Spleen (tissue), 11 donors: ENCODE measurements at regions not wholly inside any gene's neighbourhood (a gene's known extent, or its start where the extent isn't known, plus 50 kb on each side); places are given as distances from the start of the nearest gene placed in this dataset.
A peak's percentile ranks its signal among the peaks of the same experiment; 100 is the strongest.

Experiments used
- DNase-seq: peaks from one replicate; pipeline ENCODE4 v3.0.0-alpha.2; 2020
- H3K27ac ChIP-seq, 8 donors: fragments of 200-600 bp; sonication (generic) in 7 of 8; 1 replicate in 4 of 8; 2 replicates in 4 of 8; pipeline versions ENCODE4 v1.5.0 to v1.8.0; 2016 to 2021; ENCODE audit warnings: inconsistent platforms in 4 of 8, mild to moderate bottlenecking in 4 of 8, moderate library complexity in 1 of 8
- H3K27me3 ChIP-seq, 7 donors: fragments of 200-600 bp; sonication (generic) in 6 of 7; replicated peaks in 1 of 7; 1 replicate in 4 of 7; 2 replicates in 3 of 7; pipeline versions ENCODE4 v1.5.0 to v1.8.0; 2016 to 2021; ENCODE audit warnings: inconsistent platforms in 3 of 7, mild to moderate bottlenecking in 1 of 7
- H3K36me3 ChIP-seq, 6 donors: fragments of 200-600 bp; sonication (generic) in 5 of 6; 1 replicate in 4 of 6; 2 replicates in 2 of 6; pipeline versions ENCODE4 v1.5.0 to v1.8.0; 2016 to 2021; ENCODE audit warnings: inconsistent platforms in 2 of 6
- H3K4me1 ChIP-seq, 6 donors: fragments of 200-600 bp; sonication (generic) in 5 of 6; 1 replicate in 3 of 6; 2 replicates in 3 of 6; pipeline versions ENCODE4 v1.5.0 to v1.8.0; 2016 to 2021; ENCODE audit warnings: inconsistent platforms in 3 of 6
- H3K4me3 ChIP-seq, 8 donors: fragments of 200-600 bp; sonication (generic) in 7 of 8; 1 replicate in 4 of 8; 2 replicates in 4 of 8; pipeline versions ENCODE4 v1.5.0 to v1.8.0; 2016 to 2021; ENCODE audit warnings: inconsistent platforms in 4 of 8, mild to moderate bottlenecking in 4 of 8, moderate library complexity in 2 of 8
- H3K9me3 ChIP-seq, 8 donors: fragments of 200-600 bp; sonication (generic) in 7 of 8; 1 replicate in 4 of 8; 2 replicates in 4 of 8; pipeline versions ENCODE4 v1.5.0 to v1.8.0; 2016 to 2021; ENCODE audit warnings: inconsistent platforms in 4 of 8
- CTCF ChIP-seq, 11 experiments: fragments of 200-600 bp in 7 of 11; fragments of 450-650 bp in 4 of 11; sonication (generic) in 4 of 11; IDR thresholded peaks in 8 of 11; conservative IDR thresholded peaks in 3 of 11; 1 replicate in 7 of 11; 2 replicates in 4 of 11; pipeline versions ENCODE4 v1.4.0 to v1.8.0; 2016 to 2021; ENCODE audit warnings: antibody characterized with exemption in 11 of 11, inconsistent platforms in 4 of 11, mild to moderate bottlenecking in 1 of 11
- POLR2A ChIP-seq, 3 donors: fragments of 450-650 bp; IDR thresholded peaks; one replicate each; pipeline ENCODE4 v1.5.1; 2017; ENCODE audit warnings: antibody characterized with exemption in 3 of 3, mild to moderate bottlenecking in 1 of 3
- POLR2AphosphoS5 ChIP-seq, 3 donors: sonication (generic); formaldehyde crosslinking; IDR thresholded peaks; one replicate each; pipeline ENCODE4 v1.5.1; 2017; ENCODE audit warnings: antibody characterized with exemption in 3 of 3
- WGBS, 5 donors: extraction: QIAGEN DNeasy Blood & Tissue Kit in 3 of 5; methylation state at CpG; one replicate each; pipeline versions ENCODE4 v1.1.5 to v1.1.7; 2013 to 2018; 5-methylcytosine and 5-hydroxymethylcytosine counted together
- intact Hi-C: fragments of 100-400 bp; cut with DNase I; formaldehyde crosslinking; loops from one replicate; pipeline ENCODE4 v1.15.0; 2023; ENCODE audit warnings: low total_unique reads
- donor health status: healthy with polysubstance abuse.
- donor health status: DM: no; HTN: no; CAD: no; lungs with moderate emphysema.
- donor health status: DM: no; HTN: no; CAD: no.
- donor health status: Bipolar disorder and iron deficiency.
- donor health status: healthy.
- donor health status: DM: no; HTN: no; CAD: no.
- donor health status: DM: yes; HTN: yes; CAD: no.

DNA sequence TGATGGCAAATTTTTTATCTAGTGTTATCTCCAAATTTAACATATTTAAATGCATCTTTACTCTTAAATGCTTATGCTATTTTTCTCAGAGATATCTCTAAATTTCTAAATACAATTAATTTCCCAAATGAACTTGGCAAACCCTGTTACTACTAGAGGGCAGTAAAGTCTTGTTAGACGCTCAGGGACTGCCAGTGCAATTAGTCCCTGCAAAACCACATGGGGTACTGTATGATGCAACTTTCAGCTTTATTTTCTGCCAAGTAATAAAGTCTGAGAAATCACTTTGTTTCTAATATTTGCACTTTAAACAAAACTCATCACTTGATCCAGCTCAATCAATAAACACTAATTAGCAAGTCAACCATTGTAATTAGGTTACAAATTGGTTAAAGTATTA, 76.0 kb upstream of the ADGRB3 start:
- Histone ChIP-seq H3K4me1 (no peaks in the 10 kb centered on the region), H3K9me3 (no peaks in the 10 kb centered on the region), H3K27me3 (no peaks in the 10 kb centered on the region), H3K27ac (no peak overlapping the region), H3K36me3 (no peaks in the 10 kb centered on the region), H3K4me3 (no peak overlapping the region)
- intact Hi-C loops: no loop called here
- DNase-seq: no peak
- TF ChIP-seq POLR2AphosphoS5 (IDR thresholded peaks at IDR 0.05): no peak
- no peak for TF ChIP-seq POLR2A (IDR thresholded peaks at IDR 0.05)
- TF ChIP-seq CTCF (IDR thresholded peaks at IDR 0.05 in 8 of 11, conservative IDR thresholded peaks at IDR 0.05 in 3 of 11): no peak
- WGBS, 5 donors: 11 to 38% (median 14%) methylated on average over 1 of the region's 1 CpG

GRCh38 chr6:68546620-68547019, 88.5 kb upstream of the ADGRB3 start:
- H3K4me3 ChIP-seq: no peak overlapping the region
- no peak for DNase-seq
- WGBS, 5 donors: 57 to 94% (median 63%) methylated on average over 1 of the region's 1 CpG
- H3K27me3 ChIP-seq: no peaks in the 10 kb centered on the region
- no peaks in the 10 kb centered on the region for H3K36me3 ChIP-seq
- peaks cover 0 to 14% (median 6%) of the 10 kb centered on the region in 8 donors for H3K9me3 ChIP-seq
- H3K27ac ChIP-seq: no peak overlapping the region
- no peak for TF ChIP-seq POLR2AphosphoS5 (IDR thresholded peaks at IDR 0.05)
- no peaks in the 10 kb centered on the region for H3K4me1 ChIP-seq
- intact Hi-C loops: no loop called here

- WGBS, 5 donors: 42 to 84% (median 56%) methylated on average over 3 of the region's 3 CpGs
- no peak for TF ChIP-seq POLR2A (IDR thresholded peaks at IDR 0.05)
- no peak for TF ChIP-seq POLR2AphosphoS5 (IDR thresholded peaks at IDR 0.05)
- TF ChIP-seq CTCF (IDR thresholded peaks at IDR 0.05 in 8 of 11, conservative IDR thresholded peaks at IDR 0.05 in 3 of 11): no peak
- Histone ChIP-seq H3K9me3 (peaks cover 0 to 14% (median 6%) of the 10 kb centered on the region in 8 donors), H3K27ac (no peak overlapping the region), H3K4me1 (no peaks in the 10 kb centered on the region), H3K27me3 (no peaks in the 10 kb centered on the region), H3K4me3 (no peak overlapping the region), H3K36me3 (no peaks in the 10 kb centered on the region)
- no peak for DNase-seq
- intact Hi-C loops: no loop called here
Observed at GRCh38 chr6:68544450-68544849, 90.6 kb upstream of the ADGRB3 start.

- Histone ChIP-seq H3K36me3 (no peaks in the 10 kb centered on the region), H3K27me3 (no peaks in the 10 kb centered on the region), H3K27ac (no peak overlapping the region), H3K4me3 (no peak overlapping the region), H3K4me1 (no peaks in the 10 kb centered on the region), H3K9me3 (peaks cover 0 to 13% (median 3%) of the 10 kb centered on the region in 8 donors)
- no peak for TF ChIP-seq POLR2A (IDR thresholded peaks at IDR 0.05)
- TF ChIP-seq POLR2AphosphoS5 (IDR thresholded peaks at IDR 0.05): no peak
- no peak for TF ChIP-seq CTCF (IDR thresholded peaks at IDR 0.05 in 8 of 11, conservative IDR thresholded peaks at IDR 0.05 in 3 of 11)
- WGBS, 5 donors: 86 to 94% (median 93%) methylated on average over 11 to 21 of the region's 21 CpGs
- intact Hi-C loops: no loop called here
- DNase-seq: peak; percentile 66
Observed at GRCh38 chr6:68533339-68533795, 101.7 kb upstream of the ADGRB3 start.

DNA sequence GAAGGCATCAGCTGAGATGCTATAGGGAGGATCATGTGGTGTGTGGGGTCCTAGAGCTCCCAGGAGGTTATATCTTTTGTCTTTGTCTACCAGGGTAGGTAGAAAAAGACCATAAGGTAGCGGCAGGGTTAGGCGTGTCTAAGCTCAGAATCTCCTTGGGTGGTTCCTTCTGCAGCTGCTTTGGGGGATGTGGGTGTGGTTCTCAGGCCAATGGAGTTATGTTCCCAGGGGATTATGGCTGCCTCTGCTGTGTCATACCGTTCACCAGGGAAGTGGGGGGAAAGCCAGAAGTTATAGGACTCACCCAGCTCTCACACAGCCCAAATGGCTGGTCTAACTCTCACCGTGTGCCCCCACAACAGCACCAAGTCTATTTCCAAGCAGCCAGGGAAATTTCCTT, 107.4 kb upstream of the ADGRB3 start:
- Histone ChIP-seq H3K27me3 (no peaks in the 10 kb centered on the region), H3K27ac (no peak overlapping the region), H3K4me3 (no peak overlapping the region), H3K9me3 (peaks cover 0 to 6% (median 2%) of the 10 kb centered on the region in 8 donors), H3K4me1 (no peaks in the 10 kb centered on the region), H3K36me3 (no peaks in the 10 kb centered on the region)
- intact Hi-C loops: no loop called here
- WGBS, 5 donors: 77 to 93% (median 81%) methylated on average over 4 of the region's 4 CpGs
- DNase-seq: no peak
- no peak for TF ChIP-seq POLR2AphosphoS5 (IDR thresholded peaks at IDR 0.05)
- no peak for TF ChIP-seq CTCF (IDR thresholded peaks at IDR 0.05 in 8 of 11, conservative IDR thresholded peaks at IDR 0.05 in 3 of 11)
- no peak for TF ChIP-seq POLR2A (IDR thresholded peaks at IDR 0.05)
